Endothelial cell of umbilical vein (primary cell): ENCODE measurements at regions not wholly inside any gene's neighbourhood (a gene's known extent, or its start where the extent isn't known, plus 50 kb on each side); places are given as distances from the start of the nearest gene placed in this dataset.
"Not testable (repeated sequence)": the region's sequence is repeated elsewhere in the genome, so short reads cannot be mapped to it uniquely, and the experiment has no call there.

Source experiments
- BruUV-seq: library from RNA; stranded (reverse); fragments of 400-500 nt; replicated peaks from 2 replicates; lab custom pipeline; 2021; lab: Mats Ljungman, UMichigan
- CTCF ChIA-PET: fragments of 300-600, 350-600 bp; sonication (Branson Sonifier 250); formaldehyde crosslinking; loops from one replicate; lab custom pipeline; 2021; ENCODE audit warnings: antibody characterized with exemption, inconsistent platforms; lab: Charles Lee
- POLR2A ChIA-PET: fragments of 300-600, 350-600 bp; sonication (Branson Sonifier 250); formaldehyde crosslinking; loops from one replicate; lab custom pipeline; 2021; ENCODE audit warnings: antibody characterized with exemption, inconsistent platforms; lab: Charles Lee
- DNase-seq: peaks from one replicate; pipeline ENCODE4 v3.0.0-alpha.2; 2011; ENCODE audit warnings: low read depth, low spot score
- FAIRE-seq: peaks from 2 replicates; lab custom pipeline; 2011; peaks lifted over from hg19 to GRCh38; lab: Jason Lieb, UNC
- H2AFZ ChIP-seq: 2 replicates; pipeline ENCODE4 v1.6.0; 2012; ENCODE audit warnings: low read depth, low read length, control low read depth, inconsistent platforms
- H3K27ac ChIP-seq: 2 replicates; pipeline ENCODE4 v1.5.1; 2011; ENCODE audit warnings: low read depth, mild to moderate bottlenecking, control low read depth, low read length, moderate library complexity; ENCODE audit not compliant: insufficient read depth
- H3K27me3 ChIP-seq, 2 experiments: 2 replicates each; pipeline versions ENCODE4 v1.6.0 to v1.6.1; 2011; ENCODE audit warnings: low read length in 2 of 2, mixed read lengths in 1 of 2; ENCODE audit not compliant: control insufficient read depth in 2 of 2, insufficient read depth in 2 of 2
- H3K36me3 ChIP-seq, 2 experiments: 2 replicates in 1 of 2; 3 replicates in 1 of 2; pipeline ENCODE4 v1.5.1; 2011; ENCODE audit warnings: low read length in 2 of 2, mild to moderate bottlenecking in 1 of 2, moderate library complexity in 1 of 2; ENCODE audit not compliant: control insufficient read depth in 2 of 2, insufficient read depth in 2 of 2; ENCODE audit errors: extremely low read depth in 1 of 2
- H3K4me1 ChIP-seq: 3 replicates; pipeline ENCODE4 v1.5.1; 2011; ENCODE audit warnings: mild to moderate bottlenecking, low read length; ENCODE audit not compliant: control insufficient read depth, insufficient read depth; ENCODE audit errors: extremely low read depth
- H3K4me2 ChIP-seq: 2 replicates; pipeline ENCODE4 v1.6.1; 2011; ENCODE audit warnings: low read length, control low read depth, mixed read lengths; ENCODE audit not compliant: insufficient read depth
- H3K4me3 ChIP-seq, 3 experiments: fragments of 200-600 bp in 1 of 3; sonication (generic), shearing (Covaris generic) in 1 of 3; replicated peaks in 1 of 3; 2 replicates each; pipeline ENCODE4 v1.5.1; 2011 to 2016; ENCODE audit warnings: control low read depth in 3 of 3, low read length in 3 of 3, mild to moderate bottlenecking in 2 of 3, inconsistent platforms in 1 of 3, low read depth in 1 of 3, moderate library complexity in 1 of 3; ENCODE audit not compliant: insufficient read depth in 1 of 3
- H3K79me2 ChIP-seq: 2 replicates; pipeline ENCODE4 v1.6.0; 2012; ENCODE audit warnings: low read length, inconsistent platforms; ENCODE audit not compliant: control insufficient read depth, insufficient read depth
- H3K9ac ChIP-seq: replicated peaks from 2 replicates; pipeline ENCODE3; 2011; ENCODE audit warnings: low read length, control low read depth; ENCODE audit not compliant: insufficient read depth; ENCODE audit errors: extremely low read depth
- H3K9me1 ChIP-seq: replicated peaks from 3 replicates; pipeline ENCODE4 v1.6.0; 2011; ENCODE audit warnings: mild to moderate bottlenecking, low read length; ENCODE audit not compliant: control insufficient read depth, insufficient read depth; ENCODE audit errors: extremely low read depth
- H3K9me3 ChIP-seq: replicated peaks from 2 replicates; pipeline ENCODE4 v1.5.1; 2012; ENCODE audit warnings: low read length, inconsistent platforms; ENCODE audit not compliant: control insufficient read depth, insufficient read depth
- H4K20me1 ChIP-seq: replicated peaks from 2 replicates; pipeline ENCODE3; 2011; ENCODE audit warnings: mild to moderate bottlenecking, low read length; ENCODE audit not compliant: control insufficient read depth, insufficient read depth; ENCODE audit errors: extremely low read depth
- MYC ChIP-seq: IDR thresholded peaks from one replicate; pipeline ENCODE4 v1.6.1; 2011; ENCODE audit warnings: mild to moderate bottlenecking, low read depth, low read length
- dilution Hi-C: fragments of 300-500 bp; cut with MboI; formaldehyde crosslinking; loops from one replicate; pipeline ENCODE4 v1.15.0; 2019; ENCODE audit warnings: low sequenced_read_pairs; ENCODE audit not compliant: extremely low pct_ligation_motif_present
- intact Hi-C: fragments of 100-400 bp; cut with micrococcal nuclease; formaldehyde crosslinking; loops from one replicate; pipeline ENCODE4 v1.10.0; 2022

GRCh38 chr2:52006821-52007366, 975.0 kb upstream of the NRXN1 start:
- H3K4me1 ChIP-seq, H3K9me1 ChIP-seq, POLR2A ChIA-PET, H3K36me3 ChIP-seq, H3K27me3 ChIP-seq, H4K20me1 ChIP-seq, H3K4me3 ChIP-seq, dilution Hi-C loops, intact Hi-C loops, H2AFZ ChIP-seq, FAIRE-seq, H3K9me3 ChIP-seq, DNase-seq, CTCF ChIA-PET, BruUV-seq, H3K9ac ChIP-seq, H3K79me2 ChIP-seq, H3K27ac ChIP-seq, H3K4me2 ChIP-seq: not testable (repeated sequence)

DNA sequence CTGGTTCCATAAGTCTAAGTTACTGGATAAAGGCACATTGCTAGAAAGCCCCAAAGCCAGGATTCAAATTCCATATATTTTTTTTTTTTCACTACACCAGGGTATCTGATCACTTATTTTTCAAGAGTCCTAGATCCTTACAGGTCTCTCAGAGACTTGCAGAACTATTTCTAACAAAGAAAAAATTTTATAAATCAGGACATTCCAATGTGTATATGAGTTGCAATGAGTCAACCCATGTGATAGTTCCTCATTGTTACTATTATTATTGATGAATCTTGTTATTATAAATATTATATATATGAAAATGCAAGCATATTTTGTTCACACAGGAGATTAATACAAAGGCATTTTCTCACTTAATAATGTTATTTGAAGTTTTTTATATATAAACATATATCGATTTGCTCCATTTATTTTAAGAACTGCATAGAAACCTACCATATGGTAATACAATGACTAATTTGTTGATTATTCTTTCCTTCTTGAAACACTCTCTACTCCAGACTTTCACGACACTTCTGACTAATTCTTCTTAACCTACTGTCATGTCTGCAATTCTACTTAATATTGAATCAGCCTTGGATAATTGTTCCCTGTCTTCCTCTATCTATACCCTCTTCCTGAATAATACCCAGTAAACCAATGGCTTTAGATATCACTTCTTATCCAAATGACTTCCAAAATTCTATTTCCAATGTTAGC, 968.4 kb upstream of the NRXN1 start:
- Histone ChIP-seq H3K4me1 (peaks cover 18% of the 10 kb centered on the region), H3K4me3 (no peak overlapping the region), H3K4me2 (no peak overlapping the region), H3K9me3 (no peaks in the 10 kb centered on the region), H4K20me1 (no peaks in the 10 kb centered on the region), H3K27me3 (no peaks in the 10 kb centered on the region), H3K79me2 (no peaks in the 10 kb centered on the region), H3K36me3 (no peaks in the 10 kb centered on the region), H2AFZ (no peak overlapping the region), H3K9ac (no peak overlapping the region), H3K9me1 (no peaks in the 10 kb centered on the region), H3K27ac (no peak overlapping the region)
- intact Hi-C loops (no loop called here), dilution Hi-C loops (no loop called here)
- DNase-seq, result no peak
- POLR2A ChIA-PET, result no interaction called here
- FAIRE-seq, result no peak
- CTCF ChIA-PET, result no interaction called here
- no peak for TF ChIP-seq MYC
- no TSS peak for BruUV-seq
